LNCaP clone FGC (cell line): ENCODE measurements at regions not wholly inside any gene's neighbourhood (a gene's known extent, or its start where the extent isn't known, plus 50 kb on each side); places are given as distances from the start of the nearest gene placed in this dataset.

Experiments used
- DNase-seq: peaks from one replicate; pipeline ENCODE4 v3.0.0-alpha.2; 2011; ENCODE audit warnings: low read depth
- H3K4me3 ChIP-seq: 2 replicates; pipeline ENCODE4 v1.5.1; 2011; ENCODE audit warnings: mild to moderate bottlenecking, low read depth, low read length, control low read depth
- TF ChIP-seq, protein P1 (sequence below): IDR thresholded peaks from 2 replicates; pipeline ENCODE4 v1.5.1; 2012; ENCODE audit warnings: mild to moderate bottlenecking; ENCODE audit not compliant: control insufficient read depth, insufficient read depth; ENCODE audit errors: extremely low read depth

DNA sequence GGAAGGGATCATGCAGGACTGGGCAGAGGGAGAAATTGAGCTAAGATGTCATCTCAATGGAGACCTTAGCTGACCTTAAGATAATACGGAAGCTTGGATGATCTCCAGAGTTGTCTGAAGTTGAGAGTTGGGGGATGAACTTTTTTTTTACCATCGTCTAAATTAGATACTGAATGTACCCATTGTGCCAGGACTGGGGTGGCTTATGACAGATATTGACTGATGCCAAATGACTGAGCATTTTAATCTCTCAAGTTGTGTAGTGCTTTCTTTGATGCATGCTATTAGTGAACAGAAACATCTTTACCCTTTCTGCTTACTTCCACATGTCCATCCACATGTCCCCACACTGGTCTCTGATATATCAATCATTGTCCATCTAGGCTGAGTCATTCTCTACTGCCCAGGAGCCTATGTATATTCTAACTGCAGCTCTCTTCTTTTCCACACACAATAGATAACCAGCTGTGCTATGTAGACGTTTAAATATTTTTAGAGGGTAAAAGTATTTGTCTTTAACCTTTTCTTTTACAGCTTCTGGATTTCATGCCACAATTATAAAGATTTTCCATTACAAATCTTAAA is 60.2 kb upstream of the ZKSCAN2 start:
- no peak overlapping the region for H3K4me3 ChIP-seq
- TF ChIP-seq, protein P1, sequence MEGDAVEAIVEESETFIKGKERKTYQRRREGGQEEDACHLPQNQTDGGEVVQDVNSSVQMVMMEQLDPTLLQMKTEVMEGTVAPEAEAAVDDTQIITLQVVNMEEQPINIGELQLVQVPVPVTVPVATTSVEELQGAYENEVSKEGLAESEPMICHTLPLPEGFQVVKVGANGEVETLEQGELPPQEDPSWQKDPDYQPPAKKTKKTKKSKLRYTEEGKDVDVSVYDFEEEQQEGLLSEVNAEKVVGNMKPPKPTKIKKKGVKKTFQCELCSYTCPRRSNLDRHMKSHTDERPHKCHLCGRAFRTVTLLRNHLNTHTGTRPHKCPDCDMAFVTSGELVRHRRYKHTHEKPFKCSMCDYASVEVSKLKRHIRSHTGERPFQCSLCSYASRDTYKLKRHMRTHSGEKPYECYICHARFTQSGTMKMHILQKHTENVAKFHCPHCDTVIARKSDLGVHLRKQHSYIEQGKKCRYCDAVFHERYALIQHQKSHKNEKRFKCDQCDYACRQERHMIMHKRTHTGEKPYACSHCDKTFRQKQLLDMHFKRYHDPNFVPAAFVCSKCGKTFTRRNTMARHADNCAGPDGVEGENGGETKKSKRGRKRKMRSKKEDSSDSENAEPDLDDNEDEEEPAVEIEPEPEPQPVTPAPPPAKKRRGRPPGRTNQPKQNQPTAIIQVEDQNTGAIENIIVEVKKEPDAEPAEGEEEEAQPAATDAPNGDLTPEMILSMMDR = no peak
- DNase-seq = no peak

DNA sequence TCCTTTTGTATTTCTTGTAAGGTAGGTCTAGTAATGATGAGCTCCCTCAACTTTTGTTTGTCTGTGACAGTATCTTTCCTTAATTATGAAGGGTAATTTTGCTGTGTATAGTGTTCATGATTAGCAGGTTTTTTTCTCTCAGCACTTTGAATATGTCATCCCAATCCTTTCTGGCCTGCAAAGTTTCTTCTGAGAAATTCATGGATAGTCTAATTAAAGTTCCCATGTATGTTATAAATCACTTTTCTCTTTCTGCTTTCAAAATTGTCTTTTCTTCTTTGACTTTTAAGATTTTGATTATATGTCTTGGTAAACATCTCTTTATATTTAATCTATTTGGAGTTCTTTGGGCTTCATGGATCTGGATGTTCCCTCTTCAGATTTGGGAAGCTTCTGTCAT is 54.3 kb upstream of the ZKSCAN2 start:
- DNase-seq = no peak
- H3K4me3 ChIP-seq = no peak overlapping the region
- TF ChIP-seq, protein P1 = no peak

DNA sequence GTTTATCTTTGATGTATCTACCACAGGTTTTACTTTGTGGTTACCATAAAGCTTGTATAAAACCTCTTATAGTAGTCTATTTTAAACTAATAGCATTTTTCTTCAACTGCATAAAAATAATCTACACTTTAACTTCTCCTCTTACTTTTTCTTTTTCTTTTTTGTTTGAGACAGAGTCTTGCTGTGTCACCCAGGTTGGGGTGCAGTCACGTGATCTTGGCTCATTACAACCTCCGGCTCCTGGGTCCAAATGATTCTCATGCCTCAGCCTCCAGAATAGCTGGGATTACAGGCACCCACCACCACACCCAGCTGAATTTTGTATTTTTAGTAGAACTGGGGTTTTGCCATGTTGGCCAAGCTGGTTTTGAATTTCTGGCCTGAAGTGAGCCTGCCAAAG is 53.4 kb upstream of the ZKSCAN2 start:
- DNase-seq = no peak
- TF ChIP-seq, protein P1 = no peak

More for the DNA sequence above, 53.4 kb upstream of the ZKSCAN2 start:
- no peak overlapping the region for H3K4me3 ChIP-seq
